Tibial nerve (tissue), 3 donors: ENCODE measurements at regions not wholly inside any gene's neighbourhood (a gene's known extent, or its start where the extent isn't known, plus 50 kb on each side); places are given as distances from the start of the nearest gene placed in this dataset.

Experiments used
- CTCF ChIP-seq, 5 experiments: fragments of 200-600 bp in 3 of 5; fragments of 450-650 bp in 2 of 5; sonication (generic) in 3 of 5; IDR thresholded peaks; one replicate each; pipeline ENCODE4 v1.5.1; 2016 to 2019; ENCODE audit warnings: antibody characterized with exemption in 5 of 5, mild to moderate bottlenecking in 3 of 5, moderate library complexity in 2 of 5
- POLR2A ChIP-seq, 2 donors: fragments of 450-650 bp; IDR thresholded peaks; one replicate each; pipeline ENCODE4 v1.6.1; 2017; ENCODE audit warnings: antibody characterized with exemption in 2 of 2, mild to moderate bottlenecking in 2 of 2, moderate library complexity in 2 of 2

- no peak for TF ChIP-seq POLR2A (IDR thresholded peaks at IDR 0.05)
- TF ChIP-seq CTCF (IDR thresholded peaks at IDR 0.05) = no peak
These were observed 175.8 kb downstream of the C16orf95 start for GRCh38 chr16:87141402-87141801.
